AG04450 (cell line): ENCODE measurements at regions not wholly inside any gene's neighbourhood (a gene's known extent, or its start where the extent isn't known, plus 50 kb on each side); places are given as distances from the start of the nearest gene placed in this dataset.

Source experiments
- CTCF ChIA-PET: fragments of 300-600, 350-600 bp; formaldehyde crosslinking; extraction: SDS; loops from one replicate; lab custom pipeline; 2022; ENCODE audit warnings: antibody characterized with exemption, inconsistent platforms; lab: Charles Lee
- POLR2A ChIA-PET: fragments of 350-600 bp; formaldehyde crosslinking; extraction: SDS; loops from one replicate; lab custom pipeline; 2021; ENCODE audit warnings: antibody characterized with exemption, inconsistent platforms; lab: Yijun Ruan, JAX
- DNase-seq: peaks from one replicate; pipeline ENCODE4 v3.0.0-alpha.2; 2011; ENCODE audit warnings: low read depth, low spot score
- H3K27ac ChIP-seq: one replicate; pipeline ENCODE4 v1.5.1; 2012; ENCODE audit warnings: low read depth, low read length, control low read depth
- H3K27me3 ChIP-seq: one replicate; pipeline ENCODE4 v1.6.0; 2012; ENCODE audit warnings: low read length; ENCODE audit not compliant: control insufficient read depth, insufficient read depth
- H3K4me3 ChIP-seq: 2 replicates; pipeline ENCODE4 v1.5.1; 2011; ENCODE audit warnings: mild to moderate bottlenecking, low read depth, low read length, control low read depth
- H3K9me3 ChIP-seq: 2 replicates; pipeline ENCODE4 v1.5.1; 2012; ENCODE audit warnings: low read length; ENCODE audit not compliant: control insufficient read depth, insufficient read depth
- TF ChIP-seq, protein P1 (sequence below): IDR thresholded peaks from 2 replicates; pipeline ENCODE4 v1.5.1; 2011; ENCODE audit warnings: low read depth, low read length, control low read depth, inconsistent platforms

DNA sequence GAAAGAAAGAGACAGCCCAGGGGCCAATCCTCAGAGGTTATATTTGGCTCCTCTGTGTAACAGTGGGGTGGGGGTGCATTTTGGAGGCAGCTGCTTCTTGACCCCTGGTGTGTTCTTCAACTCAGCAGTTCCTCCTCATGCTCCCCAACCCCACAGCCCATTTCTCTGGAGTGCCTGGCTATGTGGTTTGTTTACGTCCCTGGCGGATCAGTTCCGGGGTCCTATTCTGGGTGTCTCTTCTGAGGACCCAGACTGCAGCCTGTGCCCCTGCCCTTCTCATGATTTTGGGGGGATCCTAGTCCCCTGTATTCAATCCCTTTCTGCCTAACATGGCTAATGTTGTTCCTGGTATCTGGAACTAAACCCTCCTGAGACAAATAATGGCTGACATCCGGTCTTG lies 70.5 kb upstream of the SULF2 start:
- Histone ChIP-seq H3K4me3 (no peak overlapping the region), H3K27me3 (peaks cover 2% of the 10 kb centered on the region), H3K9me3 (no peaks in the 10 kb centered on the region; the same call in 1 of the 2 replicates), H3K27ac (no peak overlapping the region)
- ChIA-PET POLR2A (no interaction called here), CTCF (no interaction called here)
- TF ChIP-seq, protein P1, sequence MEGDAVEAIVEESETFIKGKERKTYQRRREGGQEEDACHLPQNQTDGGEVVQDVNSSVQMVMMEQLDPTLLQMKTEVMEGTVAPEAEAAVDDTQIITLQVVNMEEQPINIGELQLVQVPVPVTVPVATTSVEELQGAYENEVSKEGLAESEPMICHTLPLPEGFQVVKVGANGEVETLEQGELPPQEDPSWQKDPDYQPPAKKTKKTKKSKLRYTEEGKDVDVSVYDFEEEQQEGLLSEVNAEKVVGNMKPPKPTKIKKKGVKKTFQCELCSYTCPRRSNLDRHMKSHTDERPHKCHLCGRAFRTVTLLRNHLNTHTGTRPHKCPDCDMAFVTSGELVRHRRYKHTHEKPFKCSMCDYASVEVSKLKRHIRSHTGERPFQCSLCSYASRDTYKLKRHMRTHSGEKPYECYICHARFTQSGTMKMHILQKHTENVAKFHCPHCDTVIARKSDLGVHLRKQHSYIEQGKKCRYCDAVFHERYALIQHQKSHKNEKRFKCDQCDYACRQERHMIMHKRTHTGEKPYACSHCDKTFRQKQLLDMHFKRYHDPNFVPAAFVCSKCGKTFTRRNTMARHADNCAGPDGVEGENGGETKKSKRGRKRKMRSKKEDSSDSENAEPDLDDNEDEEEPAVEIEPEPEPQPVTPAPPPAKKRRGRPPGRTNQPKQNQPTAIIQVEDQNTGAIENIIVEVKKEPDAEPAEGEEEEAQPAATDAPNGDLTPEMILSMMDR = no peak
- DNase-seq = no peak

DNA sequence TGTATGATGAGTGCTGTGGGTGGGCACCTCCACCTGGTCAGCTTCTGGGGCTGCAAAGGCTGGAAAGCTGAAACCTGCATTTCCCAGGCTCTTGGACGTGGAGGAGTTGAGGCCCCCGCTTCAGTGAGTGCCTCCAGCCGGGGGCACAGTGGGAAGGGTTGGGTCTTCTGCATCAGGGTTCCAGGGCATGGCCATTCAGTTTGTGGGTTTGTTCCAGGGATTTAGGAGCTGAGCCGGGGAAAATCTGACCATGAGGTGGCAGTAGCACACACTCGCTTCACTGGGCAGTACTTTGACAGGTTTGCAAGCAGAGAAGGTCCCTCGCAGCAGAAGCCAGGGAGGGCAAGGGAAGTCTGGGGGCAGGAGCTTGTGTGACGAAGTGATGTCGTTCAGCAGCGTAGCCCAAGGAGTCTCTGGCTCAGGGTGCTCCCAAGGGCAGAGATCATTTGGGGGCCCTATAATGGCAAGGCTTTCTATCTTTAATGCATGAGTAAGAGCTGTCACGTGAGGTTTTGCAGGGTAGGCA lies 69.5 kb upstream of the SULF2 start:
- H3K27me3 ChIP-seq = peaks cover 2% of the 10 kb centered on the region
- POLR2A ChIA-PET = no interaction called here
- no peak overlapping the region for H3K4me3 ChIP-seq
- no peak overlapping the region for H3K27ac ChIP-seq
- no peaks in the 10 kb centered on the region for H3K9me3 ChIP-seq
- CTCF ChIA-PET = interaction anchor here (0.6 to 0.8 kb wide), 2 partner anchors 9 to 441 kb away, joined by 3 to 5 read pairs; no protein-coding TSS in a partner anchor
- peak; percentile 7 for DNase-seq
- TF ChIP-seq, protein P1 = peak; percentile 54

DNA sequence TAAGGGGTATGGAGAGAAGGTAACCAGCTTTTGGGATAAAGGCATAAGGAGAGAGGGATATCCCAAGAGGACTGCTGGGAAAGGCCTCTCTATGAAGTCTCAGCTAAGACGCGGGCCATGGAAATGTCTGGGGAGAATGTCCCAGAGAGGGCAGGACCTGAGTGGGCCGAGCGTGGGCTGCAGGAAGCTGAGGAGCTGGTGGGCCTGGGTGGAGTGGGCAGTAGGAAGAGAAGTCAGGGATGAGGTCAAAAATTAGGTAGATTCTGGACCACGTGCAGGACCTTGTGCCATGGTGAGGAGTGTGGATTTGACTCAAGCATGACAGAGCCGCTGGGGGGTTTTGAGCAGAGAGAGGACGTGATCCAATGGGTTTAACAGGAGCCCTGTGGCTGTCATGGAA lies 66.5 kb upstream of the SULF2 start:
- TF ChIP-seq, protein P1 = no peak
- Histone ChIP-seq H3K4me3 (no peak overlapping the region), H3K27ac (no peak overlapping the region), H3K9me3 (no peaks in the 10 kb centered on the region), H3K27me3 (no peaks in the 10 kb centered on the region)
- no peak for DNase-seq
- ChIA-PET POLR2A (no interaction called here), CTCF (no interaction called here)

DNA sequence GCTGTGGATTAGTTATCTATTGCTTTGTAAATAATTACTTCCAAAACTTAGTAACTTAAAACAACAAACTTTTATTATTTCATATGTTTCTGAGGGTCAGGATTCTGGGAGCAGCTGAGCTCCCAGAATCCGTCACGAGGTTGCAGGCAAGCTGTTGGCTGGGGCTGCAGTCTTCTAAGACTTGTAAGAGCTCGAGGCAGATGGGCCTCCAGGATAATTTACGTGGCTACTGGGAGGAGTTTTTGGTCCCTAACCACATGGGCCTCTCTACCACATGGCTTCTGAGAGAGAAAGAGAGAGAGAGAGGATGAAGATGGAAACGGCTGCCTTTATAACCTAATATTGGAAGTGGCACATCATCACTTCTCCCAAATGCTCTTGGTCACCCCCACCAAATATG lies 64.9 kb upstream of the SULF2 start:
- no peak for DNase-seq
- no peak overlapping the region for H3K27ac ChIP-seq
- ChIA-PET POLR2A (no interaction called here), CTCF (no interaction called here)
- no peaks in the 10 kb centered on the region for H3K27me3 ChIP-seq
- H3K4me3 ChIP-seq = no peak overlapping the region
- TF ChIP-seq, protein P1 = no peak
- no peaks in the 10 kb centered on the region for H3K9me3 ChIP-seq

DNA sequence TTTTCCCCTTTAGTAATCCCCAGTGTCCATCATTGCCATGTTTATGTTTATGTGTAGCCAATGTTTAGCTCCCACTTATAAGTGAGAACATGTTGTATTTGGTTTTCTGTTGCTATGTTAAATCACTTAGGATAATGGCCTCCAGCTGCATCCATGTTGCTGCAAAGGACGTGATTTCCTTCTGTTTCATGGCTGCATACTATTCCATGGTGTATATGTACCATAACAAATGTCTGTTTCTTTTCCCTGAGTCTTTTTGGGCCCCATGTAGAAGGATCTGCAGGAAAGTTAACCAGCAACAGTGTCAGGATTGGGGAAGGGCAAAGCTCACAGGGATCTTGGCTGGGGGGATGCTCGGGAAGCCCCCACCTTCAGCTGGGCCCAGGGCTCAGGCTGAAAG lies 64.3 kb upstream of the SULF2 start:
- Histone ChIP-seq H3K27me3 (no peaks in the 10 kb centered on the region), H3K9me3 (no peaks in the 10 kb centered on the region), H3K4me3 (no peak overlapping the region), H3K27ac (no peak overlapping the region)
- TF ChIP-seq, protein P1 = no peak
- ChIA-PET CTCF (no interaction called here), POLR2A (no interaction called here)
- DNase-seq = no peak
